LNCaP clone FGC (cell line): ENCODE measurements at regions not wholly inside any gene's neighbourhood (a gene's known extent, or its start where the extent isn't known, plus 50 kb on each side); places are given as distances from the start of the nearest gene placed in this dataset.

Source experiments
- DNase-seq: peaks from one replicate; pipeline ENCODE4 v3.0.0-alpha.2; 2011; ENCODE audit warnings: low read depth
- H3K4me3 ChIP-seq: 2 replicates; pipeline ENCODE4 v1.5.1; 2011; ENCODE audit warnings: mild to moderate bottlenecking, low read depth, low read length, control low read depth
- TF ChIP-seq, protein P1 (sequence below): IDR thresholded peaks from 2 replicates; pipeline ENCODE4 v1.5.1; 2012; ENCODE audit warnings: mild to moderate bottlenecking; ENCODE audit not compliant: control insufficient read depth, insufficient read depth; ENCODE audit errors: extremely low read depth

DNA sequence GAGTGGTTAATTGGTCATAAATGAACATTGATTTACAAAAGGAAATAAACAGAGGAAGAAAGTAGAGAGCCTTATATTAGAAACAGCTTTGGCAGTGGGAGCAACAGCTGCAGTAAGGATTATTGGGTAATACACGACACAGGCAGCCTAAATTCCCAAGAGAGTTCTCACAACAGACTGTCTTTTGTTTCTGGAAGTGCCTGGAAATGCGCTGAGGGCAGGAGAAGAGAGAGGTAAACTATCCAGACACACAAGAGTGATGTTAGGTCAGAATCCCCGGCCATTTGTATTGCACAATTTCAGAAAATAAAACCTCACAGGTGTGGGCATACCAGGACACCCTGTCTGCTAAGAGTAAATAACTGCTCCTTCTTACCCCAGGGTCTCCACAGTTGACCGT, 450.4 kb upstream of the CTNND2 start:
- DNase-seq: no peak
- H3K4me3 ChIP-seq: no peak overlapping the region
- TF ChIP-seq, protein P1, sequence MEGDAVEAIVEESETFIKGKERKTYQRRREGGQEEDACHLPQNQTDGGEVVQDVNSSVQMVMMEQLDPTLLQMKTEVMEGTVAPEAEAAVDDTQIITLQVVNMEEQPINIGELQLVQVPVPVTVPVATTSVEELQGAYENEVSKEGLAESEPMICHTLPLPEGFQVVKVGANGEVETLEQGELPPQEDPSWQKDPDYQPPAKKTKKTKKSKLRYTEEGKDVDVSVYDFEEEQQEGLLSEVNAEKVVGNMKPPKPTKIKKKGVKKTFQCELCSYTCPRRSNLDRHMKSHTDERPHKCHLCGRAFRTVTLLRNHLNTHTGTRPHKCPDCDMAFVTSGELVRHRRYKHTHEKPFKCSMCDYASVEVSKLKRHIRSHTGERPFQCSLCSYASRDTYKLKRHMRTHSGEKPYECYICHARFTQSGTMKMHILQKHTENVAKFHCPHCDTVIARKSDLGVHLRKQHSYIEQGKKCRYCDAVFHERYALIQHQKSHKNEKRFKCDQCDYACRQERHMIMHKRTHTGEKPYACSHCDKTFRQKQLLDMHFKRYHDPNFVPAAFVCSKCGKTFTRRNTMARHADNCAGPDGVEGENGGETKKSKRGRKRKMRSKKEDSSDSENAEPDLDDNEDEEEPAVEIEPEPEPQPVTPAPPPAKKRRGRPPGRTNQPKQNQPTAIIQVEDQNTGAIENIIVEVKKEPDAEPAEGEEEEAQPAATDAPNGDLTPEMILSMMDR: no peak

DNA sequence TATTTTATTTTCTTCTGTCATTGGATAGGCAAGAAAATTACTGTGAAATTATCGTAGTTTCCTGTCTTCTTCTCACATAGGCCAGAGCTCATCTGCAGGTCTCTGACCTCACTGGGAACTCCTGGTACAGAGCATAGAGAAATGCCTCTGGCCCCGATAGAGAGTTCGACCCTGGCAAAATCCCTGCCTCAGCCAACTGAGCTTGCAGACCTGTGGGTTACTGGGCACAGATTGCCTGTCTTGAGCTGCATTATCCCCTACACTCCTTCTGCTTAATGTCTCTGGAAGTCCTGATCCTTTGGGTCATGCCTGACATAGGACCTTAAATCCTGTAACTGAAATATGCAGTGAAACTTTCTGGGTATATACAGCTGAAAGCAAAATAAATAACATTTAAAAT, 439.3 kb upstream of the CTNND2 start:
- no peak overlapping the region for H3K4me3 ChIP-seq
- no peak for DNase-seq
- TF ChIP-seq, protein P1: no peak

DNA sequence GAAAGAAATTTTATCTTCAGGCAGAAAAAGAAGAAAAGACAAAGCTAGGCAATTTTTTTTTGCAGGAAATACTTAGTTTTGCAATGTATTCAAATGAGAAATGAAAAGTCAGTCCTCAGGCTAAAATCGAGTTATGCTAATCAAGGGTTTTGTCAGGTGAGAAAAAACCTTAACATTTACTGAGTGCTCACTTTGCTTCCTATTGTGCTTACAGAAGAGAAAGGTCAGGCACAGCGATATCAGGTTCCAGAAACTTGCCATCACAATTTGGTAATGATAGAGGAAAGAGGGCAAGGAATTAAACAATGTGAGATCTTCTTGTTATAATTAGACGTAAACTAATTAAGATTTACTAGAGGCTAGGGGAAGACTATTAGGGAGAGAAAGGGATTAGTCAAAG, 431.7 kb upstream of the CTNND2 start:
- DNase-seq: no peak
- TF ChIP-seq, protein P1: no peak
- H3K4me3 ChIP-seq: no peak overlapping the region

DNA sequence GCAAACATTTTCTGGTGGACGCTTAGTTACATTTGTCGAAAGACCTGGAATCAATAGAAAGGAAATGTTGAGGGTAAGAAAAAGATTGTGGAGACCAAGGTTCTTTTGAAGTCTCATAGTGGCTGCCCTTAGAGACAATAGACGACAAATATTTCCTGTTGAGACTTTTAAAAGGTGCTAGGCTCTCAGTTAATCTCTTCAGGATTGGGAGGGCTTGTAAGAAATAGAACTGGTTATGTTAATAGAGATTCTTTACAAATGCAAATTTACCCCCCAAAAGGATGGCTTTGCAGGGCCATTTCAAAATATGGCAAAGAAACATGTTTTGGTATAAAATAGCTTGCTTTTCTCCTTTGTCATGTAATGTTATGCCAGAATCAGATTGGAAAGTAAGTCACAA, 428.2 kb upstream of the CTNND2 start:
- no peak overlapping the region for H3K4me3 ChIP-seq
- TF ChIP-seq, protein P1: no peak
- DNase-seq: no peak

DNA sequence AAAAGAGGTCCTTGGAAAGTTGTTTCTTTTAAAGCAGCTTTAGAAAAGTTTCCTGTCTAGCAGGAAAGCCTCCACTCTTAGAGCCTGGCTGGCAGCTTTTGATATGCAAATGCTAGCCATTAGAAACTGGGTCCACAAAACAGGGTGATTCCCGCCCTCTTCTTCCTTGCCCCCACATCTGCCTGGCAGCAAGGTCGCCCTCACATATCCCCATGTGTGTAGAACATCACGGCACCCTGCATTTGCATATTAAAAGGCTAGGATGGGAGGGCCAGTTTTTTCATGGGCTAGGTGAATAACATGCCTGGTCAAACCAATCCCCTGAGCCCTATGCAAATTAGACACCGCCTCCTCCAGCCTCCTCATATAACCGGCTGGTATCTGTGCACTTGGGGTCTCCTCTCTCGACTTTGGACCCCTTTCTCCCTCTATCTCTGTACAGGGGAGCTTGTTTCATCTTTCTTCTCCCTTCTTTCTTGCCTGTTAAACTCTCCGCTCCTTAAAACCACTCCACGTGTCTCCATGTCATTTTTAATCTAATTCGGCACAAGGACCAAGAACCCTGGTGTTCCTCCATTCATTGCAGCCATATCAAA, 426.8 kb upstream of the CTNND2 start:
- no peak for DNase-seq
- TF ChIP-seq, protein P1: no peak
- H3K4me3 ChIP-seq: no peak overlapping the region

DNA sequence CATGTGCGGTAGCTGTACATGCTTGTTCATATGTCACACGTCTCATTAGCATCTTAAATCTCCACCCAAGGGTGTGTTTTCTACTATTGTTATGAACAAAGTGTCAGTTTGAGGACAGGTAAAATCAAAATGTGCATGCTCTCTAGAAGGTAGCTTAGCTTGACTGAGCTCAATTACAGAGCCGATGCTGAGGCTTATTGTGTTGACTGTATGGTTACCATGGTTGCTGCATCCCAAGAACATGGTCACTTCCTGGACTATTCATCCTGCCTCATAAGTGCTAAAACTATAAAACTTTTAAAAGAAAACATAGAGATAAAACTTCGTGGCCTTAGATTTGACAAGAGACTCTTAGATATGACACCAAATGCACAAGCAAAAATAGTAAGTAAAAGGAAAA, 426.1 kb upstream of the CTNND2 start:
- TF ChIP-seq, protein P1: no peak
- H3K4me3 ChIP-seq: no peak overlapping the region
- DNase-seq: no peak

DNA sequence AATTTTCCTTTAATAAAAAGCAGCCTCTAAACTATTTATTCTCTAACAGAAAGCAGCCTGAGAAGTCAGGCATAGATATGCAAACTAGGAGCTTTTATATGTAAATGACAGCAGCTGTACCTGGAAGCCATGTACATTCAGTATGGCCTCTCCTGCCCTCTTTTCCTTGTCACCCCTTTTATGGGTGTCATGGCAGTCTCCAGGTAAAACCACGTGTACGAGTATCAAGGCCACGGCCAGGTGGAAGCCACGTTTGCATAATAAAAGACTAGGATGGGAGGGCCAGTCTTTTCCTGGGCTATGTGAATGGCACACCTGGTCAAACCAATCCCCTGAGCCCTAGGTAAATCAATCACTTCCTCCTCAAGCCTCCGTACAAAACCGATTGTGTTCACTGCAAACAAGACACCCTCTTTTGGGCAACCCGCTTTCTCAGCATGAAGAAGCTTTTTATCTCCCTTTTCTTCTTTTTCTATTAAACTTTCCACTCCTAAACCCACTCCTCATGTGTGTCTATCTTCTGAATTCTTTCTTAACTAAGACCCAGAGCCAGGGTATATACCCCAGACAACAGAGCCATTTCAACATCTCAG, 419.5 kb upstream of the CTNND2 start:
- TF ChIP-seq, protein P1: no peak
- H3K4me3 ChIP-seq: no peak overlapping the region
- no peak for DNase-seq
